K562 (cell line): ENCODE measurements at regions not wholly inside any gene's neighbourhood (a gene's known extent, or its start where the extent isn't known, plus 50 kb on each side); places are given as distances from the start of the nearest gene placed in this dataset.

Experiments
- ATAC-seq: fragments of 200-7000 bp; cut with Tn5 transposase; 3 replicates; pipeline ENCODE4 v1.9.1; 2020; ENCODE audit warnings: moderate library complexity
- BruUV-seq: library from RNA; stranded (reverse); fragments of 400-500 nt; replicated peaks from 2 replicates; lab custom pipeline; 2021; lab: Mats Ljungman, UMichigan
- CTCF ChIA-PET: fragments of 300-600 bp; formaldehyde crosslinking; extraction: SDS; loops from one replicate; lab custom pipeline; 2021; ENCODE audit warnings: low intra/inter-chr PET ratio; lab: Yijun Ruan, JAX
- POLR2A ChIA-PET: fragments of 300-600, 350-650 bp; sonication (Branson Sonifier 250); formaldehyde crosslinking; extraction: SDS; loops from one replicate; lab custom pipeline; 2021; ENCODE audit warnings: antibody characterized with exemption, inconsistent platforms; lab: Yijun Ruan, JAX
- DNase-seq, 4 experiments: peaks; one replicate each; pipeline versions ENCODE4 v3.0.0 to v3.0.0-alpha.2; 2011 to 2018; ENCODE audit warnings: low spot score in 3 of 4, mixed read lengths in 3 of 4; ENCODE audit errors: extremely low read depth in 1 of 4
- FAIRE-seq: peaks from 2 replicates; lab custom pipeline; 2011; peaks lifted over from hg19 to GRCh38; lab: Jason Lieb, UNC
- H2AFZ ChIP-seq: 2 replicates; pipeline ENCODE4 v1.6.0; 2011; ENCODE audit warnings: low read depth, low read length, control low read depth, inconsistent platforms
- H3K27ac ChIP-seq: fragments of 200-600 bp; 3 replicates; pipeline ENCODE4 v1.8.0; 2011; ENCODE audit warnings: low read depth, mild to moderate bottlenecking, control low read depth, inconsistent platforms, low read length, moderate library complexity, mixed read lengths; ENCODE audit errors: extremely low read depth
- H3K27me3 ChIP-seq, 2 experiments: fragments of 300-600 bp in 1 of 2; 2 replicates in 1 of 2; 3 replicates in 1 of 2; pipeline versions ENCODE4 v1.6.0 to v1.8.0; 2011; ENCODE audit warnings: inconsistent platforms in 2 of 2, low read length in 2 of 2, mild to moderate bottlenecking in 1 of 2, mixed read lengths in 1 of 2, moderate library complexity in 1 of 2; ENCODE audit not compliant: control insufficient read depth in 2 of 2, insufficient read depth in 2 of 2
- H3K36me3 ChIP-seq: fragments of 300-600 bp; 3 replicates; pipeline ENCODE4 v1.8.0; 2011; ENCODE audit warnings: mild to moderate bottlenecking, low read length, inconsistent platforms; ENCODE audit not compliant: control insufficient read depth, insufficient read depth
- H3K4me1 ChIP-seq, 2 experiments: fragments of 200-600 bp in 1 of 2; replicated peaks in 1 of 2; 2 replicates in 1 of 2; 3 replicates in 1 of 2; pipeline versions ENCODE4 v1.5.1 to v1.8.0; 2011; ENCODE audit warnings: inconsistent platforms in 2 of 2, low read length in 2 of 2, mild to moderate bottlenecking in 1 of 2, mixed read lengths in 1 of 2, moderate library complexity in 1 of 2; ENCODE audit not compliant: control insufficient read depth in 2 of 2, insufficient read depth in 2 of 2
- H3K4me2 ChIP-seq: 2 replicates; pipeline ENCODE4 v1.6.1; 2011; ENCODE audit warnings: low read length, control low read depth, inconsistent platforms, mixed read lengths; ENCODE audit not compliant: insufficient read depth
- H3K4me3 ChIP-seq: fragments of 200-600 bp; sonication (generic), shearing (Covaris generic); 2 replicates; pipeline ENCODE4 v1.5.1; 2016; ENCODE audit warnings: control low read depth, inconsistent platforms
- H3K79me2 ChIP-seq: fragments of 200-600 bp; 3 replicates; pipeline ENCODE4 v1.8.0; 2011; ENCODE audit warnings: low read length, inconsistent platforms; ENCODE audit not compliant: control insufficient read depth, insufficient read depth
- H3K9ac ChIP-seq, 2 experiments: 2 replicates each; pipeline versions ENCODE4 v1.6.0 to v1.6.1; 2011; ENCODE audit warnings: low read depth in 2 of 2, low read length in 2 of 2, control low read depth in 1 of 2, inconsistent platforms in 1 of 2, mild to moderate bottlenecking in 1 of 2, mixed read lengths in 1 of 2; ENCODE audit not compliant: insufficient read depth in 1 of 2
- H3K9me1 ChIP-seq: one replicate; pipeline ENCODE4 v1.6.0; 2011; ENCODE audit warnings: inconsistent platforms, mild to moderate bottlenecking, low read length, moderate library complexity; ENCODE audit not compliant: control insufficient read depth, insufficient read depth
- H3K9me3 ChIP-seq: replicated peaks from 2 replicates; pipeline ENCODE4 v1.5.1; 2011; ENCODE audit warnings: low read depth, low read length, inconsistent platforms; ENCODE audit not compliant: control insufficient read depth, insufficient read depth
- H4K20me1 ChIP-seq: replicated peaks from 2 replicates; pipeline ENCODE4 v1.6.1; 2011; ENCODE audit warnings: low read length, inconsistent platforms, mixed read lengths; ENCODE audit not compliant: control insufficient read depth, insufficient read depth
- ATF3 ChIP-seq, 2 experiments: fragments of 450-650 bp in 1 of 2; sonication (generic) in 1 of 2; formaldehyde crosslinking in 1 of 2; IDR thresholded peaks in 1 of 2; conservative IDR thresholded peaks in 1 of 2; 2 replicates each; pipeline versions ENCODE4 v1.6.1 to v1.8.1; 2016 to 2023; ENCODE audit warnings: mild to moderate bottlenecking in 2 of 2, moderate library complexity in 2 of 2, inconsistent platforms in 1 of 2, missing genetic modification reagents in 1 of 2
- FOSL1 ChIP-seq: fragments of 200-800 bp; sonication (Bioruptor generic); conservative IDR thresholded peaks from 2 replicates; pipeline ENCODE4 v1.6.1; 2016; ENCODE audit warnings: missing genetic modification characterization, missing compliant biosample characterization
- FOXA3 ChIP-seq, 2 experiments: fragments of 450-650 bp in 1 of 2; sonication (generic) in 1 of 2; formaldehyde crosslinking; IDR thresholded peaks in 1 of 2; conservative IDR thresholded peaks in 1 of 2; 2 replicates each; pipeline versions ENCODE4 v1.4.0 to v1.8.0; 2020 to 2022; ENCODE audit warnings: mild to moderate bottlenecking in 2 of 2, missing genetic modification reagents in 1 of 2
- GABPB2 ChIP-seq: fragments of 250-450 bp; sonication (Bioruptor Pico); conservative IDR thresholded peaks from 2 replicates; pipeline ENCODE4 v1.5.1; 2021; ENCODE audit warnings: mild to moderate bottlenecking
- JUN ChIP-seq, 2 experiments: sonication (generic) in 1 of 2; formaldehyde crosslinking in 1 of 2; IDR thresholded peaks; 2 replicates each; pipeline versions ENCODE4 v1.6.1 to v1.8.0; 2012 to 2022; ENCODE audit warnings: borderline replicate concordance in 2 of 2, mild to moderate bottlenecking in 2 of 2, improper control_type of control experiment in 1 of 2, low read depth in 1 of 2, low read length in 1 of 2, missing genetic modification reagents in 1 of 2
- JUND ChIP-seq, 2 experiments: IDR thresholded peaks; 2 replicates in 1 of 2; 3 replicates in 1 of 2; pipeline ENCODE4 v1.6.1; 2011; ENCODE audit warnings: borderline replicate concordance in 2 of 2, low read depth in 2 of 2, low read length in 2 of 2, improper control_type of control experiment in 1 of 2, missing biosample characterization in 1 of 2, missing genetic modification characterization in 1 of 2, missing genetic modification reagents in 1 of 2
- MECOM ChIP-seq: fragments of 250-450 bp; sonication (Bioruptor Pico); IDR thresholded peaks from 2 replicates; pipeline ENCODE4 v1.8.0; 2022; ENCODE audit warnings: inconsistent platforms
- PKNOX1 ChIP-seq: fragments of 450-650 bp; IDR thresholded peaks from 2 replicates; pipeline ENCODE4 v1.6.1; 2016
- ZBTB34 ChIP-seq: fragments of 250-450 bp; sonication (Bioruptor Pico); IDR thresholded peaks from 2 replicates; pipeline ENCODE4 v1.8.0; 2021; ENCODE audit warnings: mild to moderate bottlenecking, moderate library complexity
- WGBS: fragments of 100-300 bp; shearing (Covaris generic); methylation state at CpG from one replicate; pipeline ENCODE4 v1.1.6; 2016; ENCODE audit warnings: low coverage, mixed read lengths; ENCODE audit not compliant: insufficient coverage; ENCODE audit errors: missing lambda C conversion rate; 5-methylcytosine and 5-hydroxymethylcytosine counted together
- in situ Hi-C: fragments of 300-500 bp; cut with MboI; formaldehyde crosslinking; loops from 4 replicates; pipeline ENCODE4 v1.15.0; 2018; ENCODE audit warnings: inconsistent platforms, mixed read lengths
- intact Hi-C: fragments of 100-400 bp; cut with micrococcal nuclease; formaldehyde crosslinking; loops from 2 replicates; pipeline ENCODE4 v1.14.2; 2022

GRCh38 chr2:120933693-120934573 is 198.3 kb downstream of the GLI2 start (continued):
- TF ChIP-seq ZBTB34 (CRISPR knock-in tag): no peak

- H3K27me3 ChIP-seq: peaks cover 0 to 22% of the 10 kb centered on the region in 2 experiments; a peak in 3 of 5 replicates
- no peak for FAIRE-seq
- TF ChIP-seq FOXA3 (CRISPR knock-in tag; conservative IDR thresholded peaks at IDR 0.05 in 1 of 2, IDR thresholded peaks at IDR 0.05 in 1 of 2) (no peak), PKNOX1 (no peak), GABPB2 (CRISPR knock-in tag) (no peak), ATF3 (IDR thresholded peaks at IDR 0.05) (peak; percentile 47; the same call in 1 of the 2 replicates), ATF3 (CRISPR knock-in tag; conservative IDR thresholded peaks at IDR 0.05) (no peak), JUND (IDR thresholded peaks at IDR 0.05; ENCODE audit: borderline replicate concordance, low read depth, low read length) (peak; percentile 36; the same call in 1 of the 2 replicates), JUND (tag; IDR thresholded peaks at IDR 0.05; ENCODE audit: borderline replicate concordance, low read depth, low read length) (peak; percentile 49; the same call in 1 of the 3 replicates), FOSL1 (peak; percentile 89), JUN (IDR thresholded peaks at IDR 0.05; ENCODE audit: borderline replicate concordance, low read depth, low read length) (peak; percentile 43; the same call in 1 of the 2 replicates), JUN (CRISPR knock-in tag; IDR thresholded peaks at IDR 0.05; ENCODE audit: borderline replicate concordance) (no peak), MECOM (no peak)
- TF ChIP-seq, all 486 proteins: peak for 4
- POLR2A ChIA-PET: interaction anchor here (0.6 to 1.1 kb wide), 2 partner anchors 14 to 141 kb away, joined by 3 read pairs; no protein-coding TSS in a partner anchor
- DNase-seq: peak in 2 of 4 experiments; percentile 14 to 29
- no peaks in the 10 kb centered on the region for H3K79me2 ChIP-seq
- H3K4me1 ChIP-seq: peaks cover 25 to 37% of the 10 kb centered on the region in 2 experiments
- ATAC-seq: 0 out of 3 replicates have a peak, but pooled peaks have one; percentile 12
- H4K20me1 ChIP-seq: no peaks in the 10 kb centered on the region; the same call in 1 of the 2 replicates
- no TSS peak for BruUV-seq
- no peak overlapping the region for H3K4me2 ChIP-seq
- H2AFZ ChIP-seq: peak overlapping the region; percentile 2; the same call in 1 of the 2 replicates
- CTCF ChIA-PET: no interaction called here
- intact Hi-C loops (no loop called here), in situ Hi-C loops (no loop called here)
- 41% methylated on average over 17 of the region's 17 CpGs for WGBS
- no peak overlapping the region for H3K9ac ChIP-seq
- no peaks in the 10 kb centered on the region for H3K36me3 ChIP-seq
- no peaks in the 10 kb centered on the region for H3K9me3 ChIP-seq
- H3K27ac ChIP-seq: no peak overlapping the region
- no peaks in the 10 kb centered on the region for H3K9me1 ChIP-seq
- no peak overlapping the region for H3K4me3 ChIP-seq
These were observed 199.1 kb downstream of the GLI2 start for GRCh38 chr2:120934574-120935338.
